HepG2 (cell line): ENCODE measurements at regions not wholly inside any gene's neighbourhood (a gene's known extent, or its start where the extent isn't known, plus 50 kb on each side); places are given as distances from the start of the nearest gene placed in this dataset.

ENCODE experiments used
- BRCA1 ChIP-seq: sonication (generic); formaldehyde crosslinking; IDR thresholded peaks from 2 replicates; pipeline ENCODE4 v1.4.0; 2020; ENCODE audit warnings: missing genetic modification reagents
- ELK4 ChIP-seq: sonication (generic); formaldehyde crosslinking; IDR thresholded peaks from 2 replicates; pipeline ENCODE4 v1.9.0; 2021; ENCODE audit warnings: missing genetic modification reagents, borderline replicate concordance
- FOXC1 ChIP-seq: sonication (generic); formaldehyde crosslinking; IDR thresholded peaks from 2 replicates; pipeline ENCODE4 v1.8.0; 2022; ENCODE audit warnings: mild to moderate bottlenecking, missing genetic modification reagents, borderline replicate concordance
- IKZF4 ChIP-seq: sonication (generic); formaldehyde crosslinking; IDR thresholded peaks from 2 replicates; pipeline ENCODE4 v1.5.1; 2020; ENCODE audit warnings: borderline replicate concordance, mild to moderate bottlenecking, low read depth, missing genetic modification reagents; ENCODE audit errors: not compliant biosample characterization
- MIXL1 ChIP-seq: IDR thresholded peaks from 2 replicates; pipeline ENCODE4 v1.6.1; 2016
- NKX3-1 ChIP-seq: sonication (generic); formaldehyde crosslinking; IDR thresholded peaks from 2 replicates; pipeline ENCODE4 v1.5.0; 2020; ENCODE audit warnings: missing genetic modification reagents
- PAX8 ChIP-seq: sonication (generic); formaldehyde crosslinking; IDR thresholded peaks from 2 replicates; pipeline ENCODE4 v1.8.0; 2022; ENCODE audit warnings: mild to moderate bottlenecking, missing genetic modification reagents, borderline replicate concordance
- PRDM15 ChIP-seq: sonication (generic); formaldehyde crosslinking; IDR thresholded peaks from 2 replicates; pipeline ENCODE4 v1.4.0; 2020; ENCODE audit warnings: missing genetic modification reagents
- SMAD3 ChIP-seq: sonication (generic); formaldehyde crosslinking; IDR thresholded peaks from 2 replicates; pipeline ENCODE4 v1.4.0; 2020; ENCODE audit warnings: missing genetic modification reagents
- ZNF101 ChIP-seq: sonication (generic); formaldehyde crosslinking; IDR thresholded peaks from 2 replicates; pipeline ENCODE4 v1.4.0; 2020; ENCODE audit warnings: mild to moderate bottlenecking, low read depth, missing genetic modification reagents, borderline replicate concordance
- ZNF503 ChIP-seq: sonication (generic); formaldehyde crosslinking; IDR thresholded peaks from 2 replicates; pipeline ENCODE4 v1.4.0; 2020; ENCODE audit warnings: missing genetic modification reagents

DNA sequence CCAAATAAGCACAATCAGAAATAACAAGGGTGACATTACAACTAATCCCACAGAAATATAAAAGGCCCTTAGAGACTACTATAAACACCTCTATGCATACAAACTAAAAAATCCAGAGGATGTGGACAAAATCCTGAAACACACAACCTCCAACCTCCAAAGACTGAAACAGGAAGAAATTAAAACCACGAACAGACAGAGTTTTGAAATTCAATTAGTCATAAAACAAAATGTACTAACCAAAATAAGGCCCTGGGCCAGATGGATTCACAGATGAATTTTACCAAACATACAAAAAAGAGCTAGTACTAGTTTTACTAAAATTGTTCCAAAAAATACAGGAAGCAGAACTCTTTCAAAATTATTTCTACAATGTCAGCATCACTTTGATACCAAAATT, 1043.6 kb downstream of the DIPK2A start (continued):
- TF ChIP-seq BRCA1 (CRISPR knock-in tag) (no peak), SMAD3 (no peak), NKX3-1 (no peak), ZNF503 (CRISPR knock-in tag) (no peak), IKZF4 (CRISPR knock-in tag) (no peak), ELK4 (CRISPR knock-in tag) (no peak), PRDM15 (CRISPR knock-in tag) (no peak), PAX8 (CRISPR knock-in tag) (no peak), MIXL1 (CRISPR knock-in tag) (no peak), FOXC1 (no peak), ZNF101 (CRISPR knock-in tag) (no peak)
- TF ChIP-seq, all 625 proteins: peak for 0
